HCT116 (cell line): ENCODE measurements at regions not wholly inside any gene's neighbourhood (a gene's known extent, or its start where the extent isn't known, plus 50 kb on each side); places are given as distances from the start of the nearest gene placed in this dataset.

ENCODE experiments used
- ATAC-seq: fragments of 200-7000 bp; cut with Tn5 transposase; 2 replicates; pipeline ENCODE4 v1.9.1; 2020; ENCODE audit warnings: mild to moderate bottlenecking, moderate library complexity
- BruUV-seq: library from RNA; stranded (reverse); fragments of 400-500 nt; replicated peaks from 2 replicates; lab custom pipeline; 2021; lab: Mats Ljungman, UMichigan
- CTCF ChIA-PET: fragments of 300-600 bp; sonication (Branson Sonifier 250); formaldehyde crosslinking; loops from one replicate; lab custom pipeline; 2021; ENCODE audit warnings: antibody characterized with exemption; lab: Charles Lee
- POLR2A ChIA-PET: fragments of 300-600, 350-600 bp; sonication (Branson Sonifier 250); formaldehyde crosslinking; loops from one replicate; lab custom pipeline; 2021; ENCODE audit warnings: antibody characterized with exemption; lab: Charles Lee
- RAD21 ChIA-PET, 2 experiments: fragments of 300-600 bp; sonication (Branson Sonifier 250); formaldehyde crosslinking; loops; one replicate each; lab custom pipeline; 2023; ENCODE audit warnings: low total read pairs in 2 of 2; ENCODE audit not compliant: uncharacterized antibody in 2 of 2, unreplicated experiment in 2 of 2, low non-redundant PET in 1 of 2; lab: Charles Lee
- DNase-seq: peaks from one replicate; pipeline ENCODE4 v3.0.0-alpha.2; 2010; ENCODE audit warnings: low read depth, low spot score
- H2AFZ ChIP-seq: fragments of 200-600 bp; shearing (Covaris generic), sonication (generic); 2 replicates; pipeline ENCODE4 v1.6.1; 2017; ENCODE audit warnings: low read depth, mixed run types, mixed read lengths, antibody characterized with exemption, low read length; ENCODE audit not compliant: poor library complexity, severe bottlenecking
- H3K27ac ChIP-seq: 2 replicates; pipeline ENCODE4 v1.5.1; 2012; ENCODE audit warnings: low read depth, low read length
- H3K27me3 ChIP-seq: fragments of 200-600 bp; sonication (generic); 2 replicates; pipeline ENCODE4 v1.6.1; 2016; ENCODE audit warnings: mixed run types, low read length, mixed read lengths; ENCODE audit not compliant: insufficient read depth
- H3K36me3 ChIP-seq, 2 experiments: fragments of 200-500 bp in 1 of 2; fragments of 200-600 bp in 1 of 2; sonication (Bioruptor generic) in 1 of 2; sonication (generic) in 1 of 2; 2 replicates each; pipeline versions ENCODE4 v1.5.1 to v1.6.1; 2014 to 2016; ENCODE audit warnings: low read length in 2 of 2, inconsistent platforms in 1 of 2, mixed read lengths in 1 of 2, mixed run types in 1 of 2; ENCODE audit not compliant: insufficient read depth in 2 of 2, control insufficient read depth in 1 of 2
- H3K4me1 ChIP-seq, 2 experiments: fragments of 200-600 bp in 1 of 2; sonication (generic) in 1 of 2; 2 replicates each; pipeline versions ENCODE4 v1.5.1 to v1.6.1; 2012 to 2017; ENCODE audit warnings: low read length in 2 of 2, inconsistent platforms in 1 of 2, mild to moderate bottlenecking in 1 of 2, mixed read lengths in 1 of 2, mixed run types in 1 of 2, moderate library complexity in 1 of 2; ENCODE audit not compliant: insufficient read depth in 2 of 2, control insufficient read depth in 1 of 2
- H3K4me2 ChIP-seq: fragments of 200-600 bp; sonication (generic); 2 replicates; pipeline ENCODE4 v1.6.1; 2017; ENCODE audit warnings: mixed run types, low read length, mixed read lengths
- H3K4me3 ChIP-seq, 2 experiments: fragments of 200-600 bp in 1 of 2; sonication (generic) in 1 of 2; replicated peaks in 1 of 2; 2 replicates each; pipeline ENCODE4 v1.5.1; 2011 to 2016; ENCODE audit warnings: low read length in 2 of 2, control low read depth in 1 of 2, low read depth in 1 of 2, mild to moderate bottlenecking in 1 of 2, mixed read lengths in 1 of 2, mixed run types in 1 of 2
- H3K79me2 ChIP-seq: fragments of 200-600 bp; sonication (generic); 2 replicates; pipeline ENCODE4 v1.6.1; 2017; ENCODE audit warnings: mild to moderate bottlenecking, mixed run types, low read length, moderate library complexity, mixed read lengths; ENCODE audit not compliant: insufficient read depth
- H3K9ac ChIP-seq: fragments of 200-600 bp; sonication (generic); 2 replicates; pipeline ENCODE4 v1.6.1; 2016; ENCODE audit warnings: low read length, mixed read lengths
- H3K9me2 ChIP-seq: fragments of 200-600 bp; sonication (generic), shearing (Covaris generic); 2 replicates; pipeline ENCODE4 v1.6.1; 2017; ENCODE audit warnings: mixed run types, mild to moderate bottlenecking, moderate library complexity; ENCODE audit not compliant: insufficient read depth
- H3K9me3 ChIP-seq, 2 experiments: fragments of 200-500 bp in 1 of 2; fragments of 200-600 bp in 1 of 2; sonication (Bioruptor generic) in 1 of 2; sonication (generic) in 1 of 2; 2 replicates each; pipeline ENCODE4 v1.6.1; 2014 to 2017; ENCODE audit warnings: low read length in 2 of 2, mixed read lengths in 2 of 2, inconsistent platforms in 1 of 2, low read depth in 1 of 2, mild to moderate bottlenecking in 1 of 2, mixed run types in 1 of 2, moderate library complexity in 1 of 2; ENCODE audit not compliant: control insufficient read depth in 1 of 2, insufficient read depth in 1 of 2
- H4K20me1 ChIP-seq: fragments of 200-600 bp; sonication (generic), shearing (Covaris generic); 2 replicates; pipeline ENCODE4 v1.6.1; 2017; ENCODE audit warnings: mixed run types, mild to moderate bottlenecking, moderate library complexity; ENCODE audit not compliant: insufficient read depth
- CBX3 ChIP-seq: IDR thresholded peaks from 2 replicates; pipeline ENCODE4 v1.6.1; 2012; ENCODE audit warnings: low read depth
- ELF1 ChIP-seq: IDR thresholded peaks from 2 replicates; pipeline ENCODE4 v1.6.1; 2012; ENCODE audit warnings: low read depth, borderline replicate concordance
- FOSL1 ChIP-seq: IDR thresholded peaks from 2 replicates; pipeline ENCODE4 v1.6.1; 2012; ENCODE audit warnings: low read depth
- MAX ChIP-seq: IDR thresholded peaks from 2 replicates; pipeline ENCODE4 v1.6.1; 2012
- RAD21 ChIP-seq: IDR thresholded peaks from 2 replicates; pipeline ENCODE4 v1.6.1; 2012; ENCODE audit warnings: low read depth, mild to moderate bottlenecking
- SIN3A ChIP-seq: IDR thresholded peaks from 2 replicates; pipeline ENCODE4 v1.6.1; 2012; ENCODE audit warnings: low read depth
- ZFX ChIP-seq: fragments of 450-650 bp; IDR thresholded peaks from 2 replicates; pipeline ENCODE4 v1.6.1; 2017
- intact Hi-C: fragments of 100-400 bp; cut with micrococcal nuclease; formaldehyde crosslinking; loops from 2 replicates; pipeline ENCODE4 v1.10.0; 2022
- TF ChIP-seq, protein P1 (sequence below), 3 experiments: fragments of 200-600 bp in 1 of 3; sonication (generic) in 1 of 3; IDR thresholded peaks in 2 of 3; conservative IDR thresholded peaks in 1 of 3; 2 replicates each; pipeline ENCODE4 v1.5.1; 2012 to 2017; ENCODE audit warnings: low read depth in 2 of 3, low read length in 2 of 3, antibody characterized with exemption in 1 of 3, borderline replicate concordance in 1 of 3, control low read depth in 1 of 3, mild to moderate bottlenecking in 1 of 3, mixed read lengths in 1 of 3, mixed run types in 1 of 3, moderate library complexity in 1 of 3; ENCODE audit not compliant: insufficient read depth in 1 of 3
- TF ChIP-seq, protein P2 (sequence below): IDR thresholded peaks from 2 replicates; pipeline ENCODE4 v1.6.1; 2011; ENCODE audit warnings: mild to moderate bottlenecking, low read length, moderate library complexity; ENCODE audit not compliant: insufficient replicate concordance; ENCODE audit errors: extremely low read depth

GRCh38 chr13:110023729-110024644 is 237.6 kb upstream of the IRS2 start:
- Histone ChIP-seq H3K9ac (no peak overlapping the region), H3K9me2 (no peaks in the 10 kb centered on the region), H3K36me3 (no peaks in the 10 kb centered on the region), H4K20me1 (no peaks in the 10 kb centered on the region), H3K4me3 (no peak overlapping the region), H3K27ac (no peak overlapping the region), H2AFZ (no peak overlapping the region), H3K4me2 (no peak overlapping the region), H3K4me1 (no peaks in the 10 kb centered on the region), H3K9me3 (no peaks in the 10 kb centered on the region), H3K27me3 (no peaks in the 10 kb centered on the region), H3K79me2 (no peaks in the 10 kb centered on the region)
- intact Hi-C loops, result no loop called here
- ChIA-PET RAD21 (no interaction called here), CTCF (interaction anchor here (0.7 kb wide), 1 partner anchor 15 kb away, joined by 3 read pairs; no protein-coding TSS in a partner anchor), POLR2A (no interaction called here)
- TF ChIP-seq FOSL1 (no peak), ZFX (no peak), RAD21 (no peak), CBX3 (no peak), MAX (no peak), SIN3A (no peak), ELF1 (no peak)
- TF ChIP-seq, protein P1, sequence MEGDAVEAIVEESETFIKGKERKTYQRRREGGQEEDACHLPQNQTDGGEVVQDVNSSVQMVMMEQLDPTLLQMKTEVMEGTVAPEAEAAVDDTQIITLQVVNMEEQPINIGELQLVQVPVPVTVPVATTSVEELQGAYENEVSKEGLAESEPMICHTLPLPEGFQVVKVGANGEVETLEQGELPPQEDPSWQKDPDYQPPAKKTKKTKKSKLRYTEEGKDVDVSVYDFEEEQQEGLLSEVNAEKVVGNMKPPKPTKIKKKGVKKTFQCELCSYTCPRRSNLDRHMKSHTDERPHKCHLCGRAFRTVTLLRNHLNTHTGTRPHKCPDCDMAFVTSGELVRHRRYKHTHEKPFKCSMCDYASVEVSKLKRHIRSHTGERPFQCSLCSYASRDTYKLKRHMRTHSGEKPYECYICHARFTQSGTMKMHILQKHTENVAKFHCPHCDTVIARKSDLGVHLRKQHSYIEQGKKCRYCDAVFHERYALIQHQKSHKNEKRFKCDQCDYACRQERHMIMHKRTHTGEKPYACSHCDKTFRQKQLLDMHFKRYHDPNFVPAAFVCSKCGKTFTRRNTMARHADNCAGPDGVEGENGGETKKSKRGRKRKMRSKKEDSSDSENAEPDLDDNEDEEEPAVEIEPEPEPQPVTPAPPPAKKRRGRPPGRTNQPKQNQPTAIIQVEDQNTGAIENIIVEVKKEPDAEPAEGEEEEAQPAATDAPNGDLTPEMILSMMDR (IDR thresholded peaks at IDR 0.05 in 2 of 3, conservative IDR thresholded peaks at IDR 0.05 in 1 of 3; ENCODE audit: borderline replicate concordance in 1 of 3, insufficient read depth in 1 of 3, low read depth in 2 of 3, low read length in 2 of 3), result no peak
- TF ChIP-seq, protein P2, sequence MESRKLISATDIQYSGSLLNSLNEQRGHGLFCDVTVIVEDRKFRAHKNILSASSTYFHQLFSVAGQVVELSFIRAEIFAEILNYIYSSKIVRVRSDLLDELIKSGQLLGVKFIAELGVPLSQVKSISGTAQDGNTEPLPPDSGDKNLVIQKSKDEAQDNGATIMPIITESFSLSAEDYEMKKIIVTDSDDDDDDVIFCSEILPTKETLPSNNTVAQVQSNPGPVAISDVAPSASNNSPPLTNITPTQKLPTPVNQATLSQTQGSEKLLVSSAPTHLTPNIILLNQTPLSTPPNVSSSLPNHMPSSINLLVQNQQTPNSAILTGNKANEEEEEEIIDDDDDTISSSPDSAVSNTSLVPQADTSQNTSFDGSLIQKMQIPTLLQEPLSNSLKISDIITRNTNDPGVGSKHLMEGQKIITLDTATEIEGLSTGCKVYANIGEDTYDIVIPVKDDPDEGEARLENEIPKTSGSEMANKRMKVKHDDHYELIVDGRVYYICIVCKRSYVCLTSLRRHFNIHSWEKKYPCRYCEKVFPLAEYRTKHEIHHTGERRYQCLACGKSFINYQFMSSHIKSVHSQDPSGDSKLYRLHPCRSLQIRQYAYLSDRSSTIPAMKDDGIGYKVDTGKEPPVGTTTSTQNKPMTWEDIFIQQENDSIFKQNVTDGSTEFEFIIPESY, result no peak
- no peak for ATAC-seq
- DNase-seq, result no peak
- no TSS peak for BruUV-seq
